Ovary (tissue), 3 donors: ENCODE measurements at regions not wholly inside any gene's neighbourhood (a gene's known extent, or its start where the extent isn't known, plus 50 kb on each side); places are given as distances from the start of the nearest gene placed in this dataset.

Source experiments
- POLR2A ChIP-seq: fragments of 450-650 bp; IDR thresholded peaks from one replicate; pipeline ENCODE4 v1.6.1; 2017; ENCODE audit warnings: antibody characterized with exemption, mild to moderate bottlenecking, moderate library complexity
- TF ChIP-seq, protein P1 (sequence below), 3 donors: fragments of 450-650 bp in 2 of 3; fragments of 200-600 bp in 1 of 3; IDR thresholded peaks; one replicate each; pipeline versions ENCODE4 v1.5.1 to v1.8.0; 2016 to 2022; ENCODE audit warnings: antibody characterized with exemption in 3 of 3, mild to moderate bottlenecking in 1 of 3
- donor health status: DM: no; HTN: no; CAD: no.

DNA sequence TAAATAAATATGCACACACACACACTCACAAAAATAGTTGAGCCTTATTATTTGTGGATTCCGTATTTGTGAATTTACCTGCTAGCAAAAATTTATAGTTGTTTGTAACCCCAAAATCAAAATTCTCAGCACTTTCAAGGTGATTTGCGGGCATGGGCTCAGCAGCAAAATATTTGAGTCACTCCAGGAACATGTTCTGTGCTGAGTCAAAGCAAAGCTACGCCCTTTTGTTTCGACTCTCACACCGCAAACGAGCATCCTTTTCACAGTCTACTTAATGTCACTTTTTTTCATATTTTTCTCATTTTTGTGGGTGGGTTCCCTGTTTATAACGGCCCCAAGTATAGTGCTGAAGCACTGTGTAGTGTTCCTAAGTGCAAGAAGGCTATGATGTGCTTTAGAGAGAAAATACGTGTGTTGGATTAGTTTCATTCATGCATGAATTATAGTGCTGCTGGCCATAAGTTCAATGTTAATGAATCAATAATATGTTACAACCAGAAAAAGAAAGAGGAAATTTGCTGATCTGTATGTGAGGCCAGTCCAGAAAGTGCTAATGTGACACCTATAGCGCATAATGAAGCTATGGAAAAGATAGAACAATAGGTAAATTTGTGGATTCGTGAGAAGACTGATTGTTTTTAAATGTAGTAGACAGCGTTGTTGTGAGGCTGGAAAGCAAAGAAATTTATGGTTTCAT is 723.2 kb upstream of the AGA start:
- TF ChIP-seq, protein P1, sequence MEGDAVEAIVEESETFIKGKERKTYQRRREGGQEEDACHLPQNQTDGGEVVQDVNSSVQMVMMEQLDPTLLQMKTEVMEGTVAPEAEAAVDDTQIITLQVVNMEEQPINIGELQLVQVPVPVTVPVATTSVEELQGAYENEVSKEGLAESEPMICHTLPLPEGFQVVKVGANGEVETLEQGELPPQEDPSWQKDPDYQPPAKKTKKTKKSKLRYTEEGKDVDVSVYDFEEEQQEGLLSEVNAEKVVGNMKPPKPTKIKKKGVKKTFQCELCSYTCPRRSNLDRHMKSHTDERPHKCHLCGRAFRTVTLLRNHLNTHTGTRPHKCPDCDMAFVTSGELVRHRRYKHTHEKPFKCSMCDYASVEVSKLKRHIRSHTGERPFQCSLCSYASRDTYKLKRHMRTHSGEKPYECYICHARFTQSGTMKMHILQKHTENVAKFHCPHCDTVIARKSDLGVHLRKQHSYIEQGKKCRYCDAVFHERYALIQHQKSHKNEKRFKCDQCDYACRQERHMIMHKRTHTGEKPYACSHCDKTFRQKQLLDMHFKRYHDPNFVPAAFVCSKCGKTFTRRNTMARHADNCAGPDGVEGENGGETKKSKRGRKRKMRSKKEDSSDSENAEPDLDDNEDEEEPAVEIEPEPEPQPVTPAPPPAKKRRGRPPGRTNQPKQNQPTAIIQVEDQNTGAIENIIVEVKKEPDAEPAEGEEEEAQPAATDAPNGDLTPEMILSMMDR (IDR thresholded peaks at IDR 0.05) = no peak
- no peak for TF ChIP-seq POLR2A
